ENCODE measurements at regions not wholly inside any gene's neighbourhood (a gene's known extent, or its start where the extent isn't known, plus 50 kb on each side); places are given as distances from the start of the nearest gene placed in this dataset.

- TF ChIP-seq CTCF (IDR thresholded peaks at IDR 0.05; ENCODE audit: low read depth, low read length, poor library complexity, severe bottlenecking) (no peak), EZH2phosphoT487 (IDR thresholded peaks at IDR 0.05; ENCODE audit: borderline replicate concordance, low read length) (no peak)
These were observed 1006.9 kb downstream of the CDH9 start for GRCh38 chr5:26031481-26031880.

All from DOHH2 (cell line).